NB4 (cell line): ENCODE measurements at regions not wholly inside any gene's neighbourhood (a gene's known extent, or its start where the extent isn't known, plus 50 kb on each side); places are given as distances from the start of the nearest gene placed in this dataset.

Experiments
- DNase-seq: peaks from one replicate; pipeline ENCODE4 v3.0.0; 2010; ENCODE audit warnings: low read depth
- H3K4me3 ChIP-seq: one replicate; pipeline ENCODE4 v1.5.1; 2011; ENCODE audit warnings: mild to moderate bottlenecking, low read depth, low read length, moderate library complexity
- MYC ChIP-seq: IDR thresholded peaks from 2 replicates; pipeline ENCODE4 v1.6.1; 2011; ENCODE audit warnings: low read depth, low read length
- POLR2A ChIP-seq: IDR thresholded peaks from 2 replicates; pipeline ENCODE4 v1.6.1; 2011; ENCODE audit warnings: mild to moderate bottlenecking; ENCODE audit not compliant: insufficient read length; ENCODE audit errors: extremely low read depth
- TF ChIP-seq, protein P1 (sequence below): IDR thresholded peaks from one replicate; pipeline ENCODE4 v1.5.1; 2012; ENCODE audit warnings: low read depth, low read length
- TF ChIP-seq, protein P2 (sequence below): IDR thresholded peaks from 2 replicates; pipeline ENCODE4 v1.6.1; 2011; ENCODE audit warnings: low read depth, low read length

DNA sequence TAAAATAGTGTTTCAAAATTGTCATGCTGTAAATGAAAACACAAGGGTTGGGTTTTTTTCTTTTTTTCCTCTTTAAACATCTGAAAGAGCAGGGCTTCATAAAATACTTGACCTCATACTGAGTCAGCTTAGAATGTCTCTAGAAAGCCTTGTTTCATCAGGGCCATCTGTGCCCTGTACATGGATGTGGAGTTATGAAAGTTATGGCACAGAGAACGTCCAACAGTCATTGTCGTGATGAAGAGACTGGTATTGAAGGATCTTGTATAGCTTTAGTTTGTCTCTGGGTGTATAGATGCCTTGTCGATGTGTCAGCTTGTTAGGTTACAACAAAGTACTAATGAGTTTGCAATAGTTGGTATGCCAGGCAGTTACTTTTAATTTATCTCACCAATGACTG is 127.3 kb downstream of the FAM204A start:
- H3K4me3 ChIP-seq = no peak overlapping the region
- no peak for DNase-seq
- TF ChIP-seq POLR2A = no peak
- TF ChIP-seq, protein P1, sequence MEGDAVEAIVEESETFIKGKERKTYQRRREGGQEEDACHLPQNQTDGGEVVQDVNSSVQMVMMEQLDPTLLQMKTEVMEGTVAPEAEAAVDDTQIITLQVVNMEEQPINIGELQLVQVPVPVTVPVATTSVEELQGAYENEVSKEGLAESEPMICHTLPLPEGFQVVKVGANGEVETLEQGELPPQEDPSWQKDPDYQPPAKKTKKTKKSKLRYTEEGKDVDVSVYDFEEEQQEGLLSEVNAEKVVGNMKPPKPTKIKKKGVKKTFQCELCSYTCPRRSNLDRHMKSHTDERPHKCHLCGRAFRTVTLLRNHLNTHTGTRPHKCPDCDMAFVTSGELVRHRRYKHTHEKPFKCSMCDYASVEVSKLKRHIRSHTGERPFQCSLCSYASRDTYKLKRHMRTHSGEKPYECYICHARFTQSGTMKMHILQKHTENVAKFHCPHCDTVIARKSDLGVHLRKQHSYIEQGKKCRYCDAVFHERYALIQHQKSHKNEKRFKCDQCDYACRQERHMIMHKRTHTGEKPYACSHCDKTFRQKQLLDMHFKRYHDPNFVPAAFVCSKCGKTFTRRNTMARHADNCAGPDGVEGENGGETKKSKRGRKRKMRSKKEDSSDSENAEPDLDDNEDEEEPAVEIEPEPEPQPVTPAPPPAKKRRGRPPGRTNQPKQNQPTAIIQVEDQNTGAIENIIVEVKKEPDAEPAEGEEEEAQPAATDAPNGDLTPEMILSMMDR = no peak
- TF ChIP-seq MYC = no peak
- TF ChIP-seq, protein P2, sequence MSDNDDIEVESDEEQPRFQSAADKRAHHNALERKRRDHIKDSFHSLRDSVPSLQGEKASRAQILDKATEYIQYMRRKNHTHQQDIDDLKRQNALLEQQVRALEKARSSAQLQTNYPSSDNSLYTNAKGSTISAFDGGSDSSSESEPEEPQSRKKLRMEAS = no peak

DNA sequence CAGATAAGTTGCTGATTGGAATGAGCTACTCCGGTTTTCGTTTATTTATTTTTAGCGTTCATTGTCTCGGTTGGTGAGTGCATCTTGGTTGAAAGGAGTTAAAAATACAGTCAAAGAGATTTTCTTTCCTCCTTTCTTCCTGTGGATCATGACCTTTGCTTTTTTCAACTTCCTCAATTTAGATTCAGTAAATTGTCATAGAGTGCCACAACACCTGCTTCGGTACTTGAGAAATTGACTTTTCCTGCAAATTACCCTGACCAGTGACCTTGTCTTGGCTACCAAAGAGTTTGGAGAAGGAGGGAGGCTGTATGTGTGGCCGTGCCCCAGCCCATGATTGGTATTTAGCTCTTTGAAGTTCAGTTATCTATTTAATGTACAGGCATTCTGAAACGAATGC is 128.7 kb downstream of the FAM204A start:
- H3K4me3 ChIP-seq = no peak overlapping the region
- TF ChIP-seq MYC (no peak), POLR2A (no peak)
- TF ChIP-seq, protein P2 = no peak
- TF ChIP-seq, protein P1 = no peak
- peak; percentile 17 for DNase-seq

DNA sequence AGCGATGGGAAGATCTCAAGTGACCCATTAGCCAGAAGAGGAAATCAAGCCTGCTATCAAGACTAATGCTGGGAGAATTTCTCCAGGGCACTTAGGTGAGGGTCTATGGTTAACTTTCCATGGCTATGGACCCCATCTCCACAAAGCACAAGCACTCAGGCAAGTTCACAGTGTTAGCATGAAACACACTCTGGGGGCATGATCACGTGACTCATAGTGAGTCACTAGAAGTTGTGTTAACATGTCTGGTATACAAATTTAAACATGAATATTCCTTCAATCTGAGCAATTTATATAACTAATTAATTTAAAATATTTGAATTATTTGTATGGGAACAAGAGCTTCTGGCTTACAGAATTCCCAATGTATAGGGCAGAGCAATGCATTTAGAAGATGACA is 131.8 kb downstream of the FAM204A start:
- no peak overlapping the region for H3K4me3 ChIP-seq
- no peak for DNase-seq
- TF ChIP-seq POLR2A (no peak), MYC (no peak)
- TF ChIP-seq, protein P1 = no peak
- TF ChIP-seq, protein P2 = no peak

DNA sequence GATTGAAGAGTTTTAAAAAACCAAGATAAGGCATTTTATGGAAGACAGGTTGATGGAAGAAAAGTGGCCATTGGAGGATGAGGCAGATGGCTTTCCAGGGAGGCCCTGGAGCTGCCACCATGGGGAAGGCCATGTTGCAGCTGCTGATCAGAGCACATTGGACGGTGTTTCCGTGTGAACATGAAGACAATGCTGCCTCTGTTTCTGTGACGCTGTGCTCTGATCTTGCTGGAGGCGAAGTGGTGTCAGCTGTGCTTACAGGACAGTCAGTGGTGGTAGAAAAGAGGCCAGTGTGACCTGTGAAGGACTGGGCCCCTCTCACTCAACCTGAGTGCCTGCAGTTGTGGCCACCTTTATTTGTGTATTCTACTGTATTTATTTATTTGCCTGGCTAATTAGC is 132.9 kb downstream of the FAM204A start:
- TF ChIP-seq POLR2A (no peak), MYC (no peak)
- TF ChIP-seq, protein P2 = no peak
- TF ChIP-seq, protein P1 = no peak
- DNase-seq = no peak

DNA sequence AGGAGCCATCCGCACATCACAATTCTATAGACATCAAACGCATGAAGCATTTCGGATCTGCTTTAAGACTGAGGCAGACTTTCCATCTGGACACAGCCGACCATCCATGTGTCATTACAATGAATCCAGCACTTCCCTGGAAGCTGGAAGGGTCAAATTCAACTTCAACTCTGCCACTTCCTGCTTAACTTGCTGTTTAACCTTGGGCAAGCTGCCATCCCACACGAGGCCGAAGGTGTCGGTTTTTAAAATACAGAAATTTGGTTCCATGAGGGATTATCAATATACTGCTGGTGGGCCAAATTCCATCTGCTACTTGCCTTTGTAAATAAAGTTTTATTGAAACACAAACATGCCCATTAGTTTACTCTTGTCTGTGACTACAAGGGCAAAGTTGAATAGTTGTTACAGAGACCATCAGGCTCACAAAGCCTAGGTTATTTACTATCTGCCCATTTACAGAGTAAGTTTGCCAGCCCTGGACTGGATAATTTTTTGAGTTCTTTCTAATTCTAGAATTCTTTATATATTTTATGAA is 134.6 kb downstream of the FAM204A start:
- H3K4me3 ChIP-seq = no peak overlapping the region
- DNase-seq = no peak
- TF ChIP-seq POLR2A (no peak), MYC (no peak)
- TF ChIP-seq, protein P1 = no peak
- TF ChIP-seq, protein P2 = no peak

More for the DNA sequence above, 132.9 kb downstream of the FAM204A start:
- H3K4me3 ChIP-seq = no peak overlapping the region
